Inferior parietal cortex (tissue), 1 donor: ENCODE measurements at regions not wholly inside any gene's neighbourhood (a gene's known extent, or its start where the extent isn't known, plus 50 kb on each side); places are given as distances from the start of the nearest gene placed in this dataset.

Source experiments
- DNase-seq: peaks from one replicate; pipeline ENCODE4 v3.0.0-alpha.2; 2016; ENCODE audit errors: extremely low spot score

DNA sequence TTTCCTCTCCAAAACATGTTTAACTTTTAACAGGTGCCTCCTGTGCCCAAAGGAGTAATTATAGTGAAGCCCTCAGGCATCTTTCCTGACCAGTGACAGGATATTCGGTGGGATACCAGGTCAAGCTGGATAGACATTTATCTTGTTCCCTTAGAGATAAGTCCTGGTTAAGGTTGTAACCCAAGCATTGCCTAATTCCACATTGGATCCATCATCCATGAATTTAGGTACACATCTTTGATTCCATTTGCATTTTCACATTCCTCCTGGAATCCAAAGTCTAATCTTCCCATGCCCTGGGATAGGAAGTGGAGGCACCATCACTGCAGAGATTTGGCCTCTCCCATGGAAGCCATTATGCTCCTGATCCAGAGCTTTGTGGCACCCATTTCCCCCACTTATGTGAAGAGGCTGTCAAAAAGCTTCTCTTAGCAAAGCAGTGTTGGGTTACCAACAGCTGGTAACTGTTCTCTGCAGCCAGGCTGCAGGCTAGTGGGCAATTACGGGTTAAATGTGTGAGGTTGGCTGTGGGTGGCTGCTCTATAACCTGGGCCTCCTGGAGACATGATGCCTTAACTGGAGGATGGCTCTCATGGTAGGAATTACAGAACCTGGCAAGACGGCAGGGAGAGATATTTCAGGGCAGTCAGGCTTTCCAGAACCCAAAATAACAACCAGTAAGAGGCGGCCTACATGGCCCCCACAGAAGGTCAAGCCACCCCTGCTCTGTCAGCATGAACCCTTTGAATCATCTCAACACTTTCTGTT, 96.9 kb upstream of the VGLL2 start:
- no peak for DNase-seq

DNA sequence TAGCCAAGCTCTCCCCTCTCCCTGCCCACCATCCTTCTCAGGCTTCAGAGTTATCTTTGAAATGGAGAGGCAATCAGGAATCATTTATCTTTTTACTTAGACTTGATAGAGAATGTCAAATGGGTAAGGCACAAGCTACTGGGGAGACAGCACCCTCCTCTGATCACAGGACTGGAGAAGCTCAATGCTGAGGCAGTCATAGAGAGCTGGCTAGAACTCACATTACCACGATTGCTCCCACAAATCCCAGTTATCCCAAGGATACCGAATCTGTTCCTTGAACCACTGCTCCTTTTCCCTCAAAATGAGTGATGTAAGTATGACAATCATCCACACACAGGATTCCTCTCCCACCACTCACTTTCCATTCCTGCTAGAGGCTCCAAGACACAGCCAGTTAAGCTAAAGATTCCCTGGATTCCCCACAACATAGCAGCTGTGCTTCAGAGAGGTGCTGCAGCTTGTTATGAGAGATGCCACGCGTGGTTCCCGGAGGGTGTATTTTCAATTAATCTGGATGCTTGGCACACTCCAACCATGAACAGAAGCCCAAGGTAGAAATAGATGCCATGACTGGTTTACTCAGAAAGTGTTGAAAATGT, 96.2 kb upstream of the VGLL2 start:
- DNase-seq, result no peak

GRCh38 chr6:117169781-117170281, 95.5 kb upstream of the VGLL2 start:
- DNase-seq, result no peak

DNA sequence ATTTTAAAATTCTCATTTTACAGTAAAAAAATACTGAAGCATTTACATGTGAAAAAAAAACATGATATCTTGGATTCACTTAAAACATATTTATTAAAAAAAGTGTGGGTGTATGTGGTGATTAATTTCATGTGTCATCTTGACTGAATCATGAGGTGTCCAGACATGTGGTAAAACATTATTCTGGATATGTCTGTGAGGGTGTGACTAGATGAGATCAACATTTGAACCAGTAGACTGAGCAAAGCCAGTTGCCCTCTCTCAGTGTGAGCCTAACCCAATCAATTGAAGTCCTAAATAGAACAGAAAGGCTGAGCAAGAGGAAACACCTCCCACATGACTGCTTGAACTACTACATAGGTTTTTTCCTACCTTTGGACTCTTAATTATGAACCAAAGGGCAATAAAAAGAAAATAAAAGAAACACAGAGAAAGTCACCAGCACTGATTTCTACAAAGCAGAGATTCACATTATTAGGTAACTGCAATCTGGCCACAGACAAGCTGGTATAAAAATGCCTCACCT, 90.5 kb upstream of the VGLL2 start:
- DNase-seq, result no peak

DNA sequence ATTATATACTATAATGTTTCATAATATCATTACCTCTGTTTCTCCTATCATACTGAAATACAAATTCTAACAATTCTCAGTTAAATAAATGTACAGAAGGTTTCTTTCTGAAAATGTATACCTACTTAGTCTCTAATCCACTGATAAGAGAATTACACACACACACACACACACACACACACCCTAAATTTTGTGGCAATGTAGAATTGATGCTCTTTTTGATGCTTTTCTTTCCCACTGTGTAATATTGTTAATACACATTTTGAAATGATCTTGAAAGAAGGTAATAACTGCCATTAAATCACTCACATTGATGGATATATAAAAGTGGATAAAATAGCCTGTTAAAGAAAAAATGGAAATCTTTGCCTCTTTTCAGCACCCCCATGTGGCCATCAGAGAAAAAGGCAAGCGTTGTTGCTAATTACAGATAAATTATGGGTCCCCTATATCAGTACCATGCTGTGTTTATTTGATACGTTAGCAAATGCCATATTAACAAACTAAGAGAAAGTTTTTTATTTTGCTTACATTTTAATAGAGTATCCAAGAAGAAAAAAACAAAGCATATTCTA, 76.6 kb upstream of the VGLL2 start:
- DNase-seq, result no peak

- DNase-seq, result no peak
Measured at GRCh38 chr6:117191009-117191408, 74.3 kb upstream of the VGLL2 start.

- no peak for DNase-seq
Measured at GRCh38 chr6:117191448-117191847, 73.9 kb upstream of the VGLL2 start.

GRCh38 chr6:117194271-117194670, 71.1 kb upstream of the VGLL2 start:
- no peak for DNase-seq

DNA sequence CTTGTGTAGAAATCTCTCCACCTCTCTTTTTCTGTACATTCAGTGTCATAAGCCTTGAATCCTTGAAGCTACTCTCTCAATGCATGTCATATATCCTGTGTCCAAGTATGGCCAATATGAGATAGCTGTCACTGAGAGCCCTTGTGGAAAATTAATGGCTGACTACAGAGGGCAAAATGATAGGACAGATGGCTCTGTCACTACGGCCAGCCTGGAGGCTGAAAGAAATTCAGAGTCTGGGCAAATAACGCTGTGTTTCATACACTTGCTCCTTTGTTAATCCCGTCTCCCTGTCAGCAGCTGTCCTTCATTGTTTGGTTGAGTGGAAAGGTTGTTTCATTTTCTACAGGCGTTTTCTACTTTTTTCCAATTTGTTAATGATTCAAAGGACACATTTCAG, 70.4 kb upstream of the VGLL2 start:
- no peak for DNase-seq

DNA sequence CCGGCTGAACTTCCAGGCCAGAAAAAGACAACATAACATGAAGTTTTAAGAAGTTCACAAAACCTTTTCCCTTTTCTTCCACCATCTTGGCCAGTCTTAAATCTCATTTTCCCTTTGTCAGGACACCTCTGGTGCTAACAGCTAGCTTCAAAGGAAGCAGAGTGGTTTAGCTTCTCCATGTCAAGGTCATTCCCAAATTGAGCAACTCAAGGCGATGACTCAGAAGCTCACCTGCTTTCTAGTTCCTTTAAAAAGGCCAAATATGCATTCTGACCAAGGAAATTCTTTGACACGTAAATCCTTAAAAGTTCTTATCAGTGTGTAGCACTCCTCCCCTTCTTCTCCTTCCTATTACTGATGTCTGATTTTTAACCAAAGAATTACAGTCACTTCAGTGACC, 69.6 kb upstream of the VGLL2 start:
- no peak for DNase-seq

- peak; percentile 22 for DNase-seq
Measured at GRCh38 chr6:117200067-117200466, 65.3 kb upstream of the VGLL2 start.

DNA sequence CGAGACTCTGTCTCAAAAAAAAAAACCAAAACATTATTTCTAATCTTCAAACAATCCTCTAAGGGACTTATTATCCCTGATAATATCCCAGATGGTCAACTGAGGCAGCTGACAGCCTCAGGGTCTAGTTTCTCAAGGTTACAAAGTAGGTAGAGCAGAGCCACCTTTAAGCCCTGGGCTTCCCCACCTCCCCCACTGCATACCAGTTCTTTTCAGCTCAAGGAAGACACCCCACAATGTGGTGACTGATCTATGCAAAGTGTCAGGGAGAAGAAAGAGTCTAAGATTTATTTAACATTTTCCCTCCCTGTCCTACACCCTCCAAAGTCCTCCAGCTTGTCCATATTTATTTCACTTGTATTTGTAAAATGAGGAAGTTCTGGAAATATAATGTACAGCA, 60.5 kb upstream of the VGLL2 start:
- no peak for DNase-seq

DNA sequence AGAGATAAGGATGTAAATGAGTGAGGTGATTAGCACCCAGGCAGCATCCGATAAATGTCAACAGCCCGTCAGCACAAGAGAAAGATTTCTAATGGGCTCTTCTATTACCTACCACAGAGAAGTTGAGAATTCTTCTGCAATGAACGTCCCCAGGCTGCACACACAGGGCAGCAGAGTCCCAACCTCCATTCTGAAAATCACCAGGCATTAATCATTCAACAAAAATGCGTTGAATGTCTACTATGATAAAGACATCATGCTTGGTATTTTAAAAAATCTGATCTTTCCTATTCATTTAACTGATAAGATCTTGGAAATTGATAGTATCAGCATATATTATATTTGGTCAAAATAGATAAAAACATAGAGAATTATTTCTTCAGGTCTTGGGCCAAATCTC, 59.5 kb upstream of the VGLL2 start:
- DNase-seq, result no peak

DNA sequence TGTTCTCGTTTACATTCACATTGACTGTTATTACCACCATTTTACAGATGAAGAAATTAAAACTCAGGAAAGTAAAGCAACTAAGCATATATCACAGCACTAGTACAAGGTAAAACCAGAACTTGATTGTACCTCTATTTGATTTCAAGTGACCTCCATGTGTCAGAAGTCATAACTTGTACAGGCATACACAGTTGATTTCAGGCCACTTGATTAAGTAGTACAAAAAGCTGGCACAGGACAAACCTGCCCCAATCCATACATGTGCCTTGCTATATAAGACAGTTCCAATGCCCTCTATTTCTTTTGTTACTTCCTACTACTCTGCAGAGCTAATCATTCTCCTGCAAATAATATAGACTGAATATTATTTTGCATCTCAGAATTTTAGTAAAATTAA, 58.8 kb upstream of the VGLL2 start:
- no peak for DNase-seq

- no peak for DNase-seq
Measured at GRCh38 chr6:117206944-117207687, 58.2 kb upstream of the VGLL2 start.

DNA sequence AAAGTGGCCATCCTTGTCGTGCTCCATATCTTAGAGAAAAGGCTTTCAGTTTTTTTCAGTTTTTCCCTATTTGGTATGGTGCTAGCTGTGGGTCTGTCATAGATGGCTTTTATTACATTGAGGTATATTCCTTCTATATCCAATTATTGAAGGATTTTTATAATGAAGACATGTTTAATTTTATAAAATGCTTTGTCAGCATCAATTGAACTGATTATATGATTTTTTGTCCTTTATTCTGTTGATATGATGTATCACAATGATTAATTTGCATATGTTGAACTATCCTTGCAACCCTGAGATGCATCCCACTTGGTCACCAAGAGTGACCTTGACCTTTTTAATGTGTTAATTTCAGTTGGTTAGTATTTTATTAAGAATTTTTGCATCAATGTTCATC, 55.1 kb upstream of the VGLL2 start:
- DNase-seq, result no peak

GRCh38 chr6:117215353-117216090, 49.8 kb upstream of the VGLL2 start:
- DNase-seq, result no peak
